GM21526 (cell line): ENCODE measurements at regions not wholly inside any gene's neighbourhood (a gene's known extent, or its start where the extent isn't known, plus 50 kb on each side); places are given as distances from the start of the nearest gene placed in this dataset.

Experiments used
- ATAC-seq: cut with Tn5 transposase; IDR thresholded peaks from one replicate; pipeline ENCODE4 v1.9.1; 2021; ENCODE audit warnings: moderate library complexity; ENCODE audit not compliant: unreplicated experiment, low FRiP score

DNA sequence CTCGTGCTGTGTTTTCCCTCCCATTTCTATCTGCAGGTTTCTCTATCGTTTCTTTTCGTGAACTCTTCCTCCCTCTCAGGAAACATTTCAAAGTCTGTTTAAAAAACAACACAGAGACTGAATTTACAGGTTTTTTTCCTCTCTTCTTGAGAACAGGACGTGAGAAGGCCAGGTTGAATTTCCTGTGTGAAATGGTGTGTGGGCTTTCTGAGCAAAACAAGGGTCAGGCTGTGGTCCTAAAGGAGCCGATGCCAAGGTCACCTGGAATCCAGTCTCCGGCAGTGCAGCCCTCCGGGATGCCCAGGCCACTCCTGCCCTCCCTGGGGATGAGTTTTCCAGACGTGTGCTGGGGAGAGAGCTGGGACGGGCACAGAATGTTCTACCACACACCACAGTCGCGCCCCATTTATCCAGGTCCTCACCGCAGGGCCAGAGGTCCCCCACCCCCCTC lies 62.7 kb upstream of the RUNX3 start:
- ATAC-seq: no peak

DNA sequence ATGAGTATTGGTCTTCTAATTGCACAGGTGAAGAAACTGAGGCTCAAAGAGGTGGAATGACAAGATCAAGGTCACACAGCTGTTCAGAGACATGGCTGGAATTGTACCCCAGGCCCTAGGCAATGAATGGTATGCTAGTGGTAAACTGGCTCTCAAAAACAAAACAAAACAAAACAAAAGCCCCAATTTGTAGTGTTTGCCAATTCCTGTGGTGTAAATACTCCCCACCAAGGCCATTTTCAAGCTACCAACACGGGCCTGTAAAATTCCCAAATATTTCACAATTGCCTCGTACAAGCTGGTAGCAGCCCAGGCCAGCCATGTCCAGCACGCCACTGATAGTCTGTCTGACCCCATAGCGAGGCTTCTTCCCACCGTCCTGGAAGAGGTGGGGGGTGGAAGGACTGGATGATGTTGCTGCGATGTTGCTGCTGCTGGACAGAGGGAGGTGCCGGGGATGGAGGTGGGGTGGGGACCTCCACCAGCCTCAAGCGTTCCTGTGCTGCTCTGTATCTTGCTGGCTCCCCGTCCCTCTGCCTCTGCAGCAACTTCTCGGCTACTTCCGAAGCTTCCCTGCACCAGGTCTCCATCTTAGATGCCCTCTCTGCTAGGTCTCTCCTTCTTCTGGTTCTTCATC lies 62.2 kb upstream of the RUNX3 start:
- no peak for ATAC-seq

DNA sequence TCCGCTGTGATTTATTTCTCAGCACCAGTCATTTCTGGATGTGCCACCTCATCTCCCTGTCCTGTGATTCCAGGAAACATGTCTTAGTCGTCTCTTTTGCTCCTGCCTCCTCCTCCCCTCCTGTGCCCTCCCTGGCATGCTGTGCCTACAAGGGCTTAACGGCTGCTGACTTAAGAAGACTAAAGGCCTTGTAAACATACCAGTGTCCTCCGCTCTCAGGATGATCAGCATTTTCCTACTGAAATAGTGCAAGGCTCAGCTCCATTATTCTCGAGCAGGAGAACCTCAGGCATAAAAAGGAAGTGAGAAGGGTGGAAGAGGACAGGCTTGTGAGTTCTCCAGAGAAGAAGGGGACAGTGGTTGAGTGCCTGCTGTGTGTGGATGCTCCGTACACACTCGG lies 61.6 kb upstream of the RUNX3 start:
- no peak for ATAC-seq

DNA sequence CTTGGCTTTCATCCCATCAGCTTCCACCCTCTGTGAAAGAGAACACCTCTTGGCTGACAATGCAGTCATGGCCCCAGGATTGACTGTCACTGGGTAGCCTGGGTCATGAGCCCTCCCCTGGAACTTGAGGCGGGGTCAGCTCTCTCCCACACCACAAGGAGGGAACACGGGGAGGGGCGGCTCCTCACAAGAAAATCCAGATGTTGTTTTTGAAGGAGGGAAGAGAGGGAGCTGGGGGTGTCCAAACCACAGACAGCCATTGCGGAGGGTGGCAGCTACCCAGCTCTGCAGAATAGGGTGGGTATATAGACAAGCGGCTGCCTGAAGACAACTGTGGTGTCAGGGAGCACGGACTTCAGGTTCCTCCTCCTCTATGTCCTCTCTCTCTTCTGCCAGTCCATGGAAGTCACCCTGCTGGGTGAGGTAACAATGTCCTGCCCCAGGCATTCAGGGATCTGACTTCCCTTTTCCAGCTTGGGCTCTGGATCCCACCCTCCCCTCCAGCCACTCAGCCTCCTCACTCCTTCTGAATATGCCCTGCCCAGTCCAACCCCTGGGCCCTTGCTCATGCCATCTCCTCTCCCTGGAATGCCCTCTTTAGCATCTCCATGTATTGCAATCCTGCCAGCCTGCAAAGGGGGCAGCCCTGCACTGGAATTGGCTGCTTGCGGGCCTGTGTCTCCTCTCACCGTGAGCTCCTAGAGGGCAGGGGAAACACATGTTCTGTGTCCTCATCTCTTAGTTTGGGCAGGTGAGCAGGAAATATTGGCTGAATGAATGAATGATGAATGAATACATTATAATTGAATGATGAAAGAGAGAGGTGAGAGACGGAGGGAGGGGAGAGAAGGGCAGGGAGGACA lies 60.9 kb upstream of the RUNX3 start:
- ATAC-seq: no peak

DNA sequence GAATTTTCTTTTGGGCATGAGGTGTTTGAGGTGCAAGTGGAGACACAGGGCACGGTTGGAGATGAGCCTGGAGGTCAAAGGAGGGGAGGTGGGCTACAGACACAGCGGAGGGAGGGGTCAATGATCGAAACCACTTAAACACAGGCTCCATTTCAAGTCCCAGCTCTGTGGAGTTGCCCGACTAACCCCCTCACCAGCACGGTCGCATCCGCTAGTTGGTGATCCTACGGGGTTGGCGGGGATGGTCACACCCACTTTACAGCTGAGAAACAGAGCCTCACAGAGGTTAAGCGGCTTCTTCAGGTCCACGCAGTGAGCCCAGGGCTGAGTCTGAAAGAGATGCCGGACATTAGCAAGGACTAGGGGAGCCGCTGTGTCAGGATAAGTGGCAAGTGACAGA lies 60.1 kb upstream of the RUNX3 start:
- ATAC-seq: no peak

DNA sequence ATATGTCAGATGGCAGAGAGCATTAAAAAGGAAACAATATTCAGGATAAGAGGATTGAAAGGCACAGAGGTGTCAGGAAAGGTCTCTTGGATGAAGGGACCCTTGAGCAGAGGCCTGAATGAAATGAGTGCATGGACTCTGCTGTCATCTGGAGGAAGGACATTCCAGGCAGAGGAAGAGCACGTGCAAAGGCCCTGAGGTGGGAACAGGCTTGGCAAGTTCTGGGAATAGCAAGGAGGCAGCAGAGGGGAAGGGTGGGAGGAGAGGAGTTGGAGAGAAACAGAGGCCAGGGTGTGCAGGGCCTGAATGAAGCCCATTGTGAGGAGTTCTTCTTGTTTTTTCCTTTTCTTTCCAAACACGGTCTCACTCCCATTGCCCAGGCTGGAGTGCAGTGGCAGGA lies 59.0 kb upstream of the RUNX3 start:
- ATAC-seq: no peak

DNA sequence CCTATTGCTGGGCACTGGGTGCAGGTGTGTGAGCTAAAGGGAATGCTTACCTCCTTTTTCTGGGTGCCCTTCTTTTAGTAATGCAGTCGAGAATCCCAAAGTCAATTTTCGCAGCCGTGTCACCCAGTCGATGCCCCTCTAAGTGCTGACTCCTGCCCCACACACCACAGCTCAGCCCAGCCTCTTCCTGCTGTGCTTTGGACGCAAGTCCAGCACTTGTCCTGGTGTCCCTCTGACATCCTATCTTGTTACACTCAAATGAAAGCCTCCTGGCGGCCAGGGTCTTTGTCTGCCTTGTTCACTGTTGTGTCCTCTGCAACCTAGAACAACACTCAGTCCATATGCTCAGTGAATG lies 58.5 kb upstream of the RUNX3 start:
- no peak for ATAC-seq

DNA sequence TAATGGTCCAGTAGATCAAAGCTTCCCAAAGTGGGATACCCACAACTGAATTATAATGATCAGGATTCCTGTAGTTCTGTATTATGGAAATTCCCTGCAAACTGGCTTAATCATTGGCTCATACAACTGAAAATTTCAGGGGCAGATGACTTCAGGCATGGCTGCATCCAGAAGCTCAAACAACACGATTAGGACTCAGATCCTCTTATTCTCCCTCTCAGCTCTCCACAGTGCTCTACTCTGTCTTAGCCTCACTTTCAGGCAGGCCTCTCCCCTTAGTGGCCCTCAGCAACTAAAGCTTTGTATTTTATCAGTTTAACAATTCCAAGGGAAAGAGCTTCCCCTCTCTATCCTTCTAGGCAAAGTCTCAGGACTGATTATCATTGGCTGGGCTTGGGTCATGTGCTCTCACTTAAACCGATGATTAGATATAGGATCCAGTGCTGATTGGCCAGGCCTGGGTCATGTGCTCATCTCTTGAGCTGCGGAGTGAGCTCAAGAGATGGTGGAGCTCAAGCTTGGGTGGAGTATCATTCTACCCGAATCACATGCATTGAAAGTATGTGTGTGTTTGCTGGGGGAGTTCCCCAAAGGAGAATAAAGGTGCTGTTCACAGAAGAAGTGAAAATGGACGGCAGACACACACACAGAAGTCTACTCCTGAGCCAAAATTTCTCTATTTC lies 57.9 kb upstream of the RUNX3 start:
- ATAC-seq: peak; percentile 61

DNA sequence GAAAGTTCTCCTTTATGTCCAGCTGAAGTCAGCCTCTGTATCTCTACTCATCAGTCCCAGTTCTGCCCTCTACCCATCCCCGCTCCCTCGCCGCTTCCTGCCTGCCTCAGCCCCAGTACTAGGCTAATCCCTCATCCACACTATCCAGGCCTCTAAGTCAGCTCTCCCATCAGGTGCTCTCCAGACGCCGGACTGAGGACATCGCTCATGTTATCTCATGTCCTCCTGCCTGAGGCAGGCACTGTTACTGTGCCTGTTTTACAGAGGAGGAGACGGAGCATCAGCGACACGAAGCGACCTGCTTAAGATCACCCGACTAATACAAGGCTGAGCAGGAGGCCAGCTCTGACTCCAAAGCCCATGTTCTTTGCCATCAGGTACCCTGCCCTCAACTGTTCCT lies 57.3 kb upstream of the RUNX3 start:
- ATAC-seq: no peak

DNA sequence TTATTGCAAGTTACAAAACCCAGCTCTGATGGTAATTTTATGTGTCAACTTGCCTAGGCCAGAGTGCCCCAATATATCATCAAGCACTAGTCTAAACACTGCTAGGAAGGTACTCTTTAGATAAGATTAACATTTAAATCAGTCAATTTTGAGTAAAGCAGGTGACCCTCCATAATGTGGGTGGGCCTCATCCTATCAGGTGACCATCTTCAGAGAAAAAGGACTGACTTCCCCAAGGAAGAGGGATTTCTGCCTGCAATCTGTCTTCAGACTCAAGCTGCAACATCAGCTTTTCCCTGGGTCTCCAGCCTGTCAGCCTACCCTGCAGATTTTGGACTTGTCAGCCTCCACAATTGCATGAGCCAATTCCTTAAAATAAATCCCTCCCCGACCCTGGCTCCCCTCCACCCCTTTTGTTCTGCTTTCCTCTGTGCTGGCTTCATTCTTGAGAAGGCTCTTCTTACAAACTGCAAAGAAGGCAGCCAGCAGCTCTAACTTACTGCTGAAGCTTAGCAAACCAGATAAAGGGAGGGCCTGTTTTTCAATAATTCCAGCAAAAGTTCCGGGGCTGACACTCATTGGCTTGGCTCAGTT lies 56.4 kb upstream of the RUNX3 start:
- ATAC-seq: no peak

DNA sequence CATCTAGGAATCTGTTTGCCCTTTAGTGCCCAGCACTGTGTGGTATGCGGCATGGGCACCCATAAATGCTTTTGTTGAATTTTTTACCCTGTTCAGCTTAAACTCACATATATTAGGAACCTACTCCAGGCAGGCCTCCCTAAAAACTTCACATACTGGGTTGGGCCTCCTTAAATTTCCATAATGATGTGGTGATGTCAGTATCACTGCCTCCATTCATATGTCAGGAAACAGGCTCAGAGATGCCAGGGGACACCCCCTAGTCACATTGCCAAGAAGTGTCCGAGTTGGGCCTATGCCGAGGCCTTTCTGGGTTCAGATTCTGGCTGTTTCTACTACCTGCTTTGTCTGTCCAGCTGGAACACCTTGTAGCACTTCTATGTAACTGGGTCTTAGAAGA lies 55.7 kb upstream of the RUNX3 start:
- no peak for ATAC-seq

DNA sequence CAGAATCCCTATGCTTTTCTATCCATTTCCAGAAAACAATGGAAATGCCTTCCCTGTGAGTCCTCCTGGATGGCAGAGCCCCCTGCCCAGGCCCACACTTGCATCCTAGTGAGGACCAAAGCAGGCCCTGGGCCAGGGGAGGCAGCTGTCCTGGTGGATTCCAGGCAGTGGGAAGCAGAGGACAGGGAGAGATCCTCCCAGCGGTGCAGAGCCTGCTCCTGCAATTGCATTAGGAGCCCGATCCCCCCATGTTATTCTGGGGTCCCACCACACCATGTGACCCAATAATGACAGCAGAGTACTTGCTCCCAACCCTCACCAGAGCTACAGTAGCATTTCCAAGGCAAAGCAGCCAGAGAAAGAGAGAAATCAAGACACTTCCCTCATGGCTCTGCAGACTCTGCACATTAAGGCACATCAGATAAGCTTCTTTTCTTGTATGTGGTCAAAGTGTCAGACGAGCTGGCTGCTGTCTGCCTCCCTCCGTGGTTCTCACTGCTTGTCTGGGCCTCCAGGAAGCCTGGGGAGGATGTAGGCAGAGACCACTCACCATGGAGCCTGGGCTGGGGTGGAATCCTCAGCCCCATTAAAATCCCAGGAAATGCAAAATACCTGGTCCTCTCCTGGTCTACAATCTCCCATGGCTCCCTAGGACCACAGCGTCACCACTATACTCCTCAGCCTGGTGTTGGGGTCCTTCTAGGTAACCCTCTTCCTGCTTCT lies 54.9 kb upstream of the RUNX3 start:
- no peak for ATAC-seq

DNA sequence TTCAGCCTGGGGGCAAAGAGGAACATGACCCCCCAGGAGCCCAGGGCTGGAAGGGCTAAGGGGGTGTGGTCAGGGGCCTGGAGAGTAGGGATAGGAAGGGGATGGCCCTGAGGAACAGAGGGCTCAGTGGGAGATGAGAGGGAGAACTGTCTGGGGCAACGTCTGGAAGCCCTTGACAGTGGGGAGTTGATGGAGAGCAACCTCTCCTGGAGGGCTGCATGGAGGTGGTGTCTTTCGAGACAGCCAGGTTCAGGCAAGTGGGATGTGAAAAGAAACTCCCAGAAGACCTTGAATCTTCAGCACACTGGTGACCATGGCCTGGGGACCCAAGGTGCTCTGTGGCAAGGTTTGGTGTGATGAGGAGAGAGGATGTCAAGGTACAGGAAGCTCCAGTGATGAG lies 54.2 kb upstream of the RUNX3 start:
- ATAC-seq: no peak

DNA sequence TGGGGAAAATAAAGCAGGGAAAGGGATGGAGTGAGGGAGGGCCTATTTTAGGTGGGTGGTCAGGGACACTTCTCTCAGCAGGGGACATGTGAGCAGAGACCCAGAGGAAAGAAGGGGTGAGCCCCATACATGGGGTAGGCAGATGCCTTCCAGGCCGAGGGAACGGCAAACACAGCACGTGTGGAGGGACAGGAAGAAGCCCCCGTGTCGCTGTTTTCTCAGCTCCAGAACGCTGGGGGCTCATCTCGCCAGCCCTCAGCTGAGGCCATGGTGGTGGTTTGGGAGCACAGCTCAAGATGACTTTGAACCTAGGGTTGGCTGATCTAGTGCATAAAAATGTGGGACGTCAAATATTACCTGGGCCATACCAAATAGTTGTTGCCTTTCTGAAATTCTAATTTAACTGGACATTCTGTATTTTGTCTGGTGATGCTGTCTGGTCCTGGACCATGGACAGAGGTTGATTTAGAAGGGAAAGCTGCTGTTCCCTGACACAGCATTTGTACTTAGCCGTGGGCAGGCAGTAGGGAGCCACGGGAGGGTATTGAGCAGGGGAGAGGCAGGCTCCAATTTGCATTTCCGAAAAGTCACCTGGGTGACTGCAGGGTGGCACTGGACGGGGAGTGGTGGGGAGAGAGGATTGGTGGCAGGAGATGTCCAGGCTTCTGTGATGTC lies 53.1 kb upstream of the RUNX3 start:
- no peak for ATAC-seq

DNA sequence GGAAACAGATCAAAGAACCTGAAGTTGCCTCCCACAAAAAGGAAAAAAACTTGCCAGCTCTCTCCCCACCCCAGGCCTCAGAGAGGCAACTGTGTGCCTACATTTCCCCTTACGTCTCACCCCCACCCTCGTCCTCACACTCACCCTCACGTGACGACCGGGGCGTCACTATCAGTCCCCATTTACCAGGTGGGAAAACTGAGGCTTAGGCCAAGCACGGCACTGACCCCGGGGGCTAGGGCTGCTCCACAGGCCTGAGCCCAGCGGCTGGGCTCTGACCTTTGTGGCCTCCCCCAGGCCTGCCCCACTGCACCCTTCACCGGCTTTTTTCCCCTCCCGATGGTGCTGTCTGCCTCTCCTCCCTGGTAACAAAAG lies 51.5 kb upstream of the RUNX3 start:
- no peak for ATAC-seq

DNA sequence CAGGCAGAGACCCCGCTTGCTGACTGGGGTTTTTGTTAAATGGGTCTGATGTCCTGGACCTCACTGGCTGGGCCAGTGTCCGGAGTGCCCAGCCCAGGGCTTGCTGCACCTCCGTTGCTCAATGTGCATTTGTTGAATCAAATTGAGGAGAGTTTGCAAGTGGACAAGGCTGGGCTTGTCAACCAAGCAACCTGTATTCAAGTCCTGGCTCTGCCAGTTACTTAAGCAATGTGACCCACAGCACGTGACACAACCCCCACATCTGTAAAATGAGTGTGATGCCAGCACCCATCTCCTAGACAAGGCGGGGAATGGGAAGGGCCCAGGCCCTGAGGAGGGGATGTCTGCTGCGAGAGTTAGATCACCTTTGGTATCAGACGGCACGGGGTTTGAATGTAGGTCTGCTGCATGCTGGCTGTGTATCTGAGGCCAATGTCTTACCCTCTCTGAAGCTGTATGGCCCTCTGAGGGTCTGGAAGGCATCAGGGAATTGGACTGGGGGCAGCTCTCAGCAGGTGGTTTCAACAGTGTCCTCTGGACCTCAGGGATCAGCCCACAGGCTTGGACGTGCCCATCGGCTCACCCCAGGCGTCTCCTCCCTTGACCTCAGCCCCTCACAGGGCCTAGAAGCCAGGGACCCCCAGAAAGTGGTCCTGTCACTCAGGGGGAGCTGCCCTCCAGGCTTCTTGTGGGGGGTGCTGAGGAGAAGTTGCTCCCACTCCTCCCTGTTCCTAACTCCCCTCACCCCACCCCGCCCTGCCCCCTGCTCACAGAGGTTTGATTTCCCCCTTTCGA lies 51.0 kb upstream of the RUNX3 start:
- ATAC-seq: no peak
